GM18870 (cell line): ENCODE measurements at regions not wholly inside any gene's neighbourhood (a gene's known extent, or its start where the extent isn't known, plus 50 kb on each side); places are given as distances from the start of the nearest gene placed in this dataset.

Source experiments
- ATAC-seq: cut with Tn5 transposase; IDR thresholded peaks from one replicate; pipeline ENCODE4 v1.9.1; 2021; ENCODE audit warnings: moderate library complexity; ENCODE audit not compliant: unreplicated experiment

- ATAC-seq = no peak
Observed at GRCh38 chr9:87275047-87275725, 222.5 kb upstream of the DAPK1 start.

GRCh38 chr9:87276327-87276841 lies 221.3 kb upstream of the DAPK1 start:
- ATAC-seq = no peak

GRCh38 chr9:87276851-87277261 lies 220.8 kb upstream of the DAPK1 start:
- no peak for ATAC-seq

- no peak for ATAC-seq
Observed at GRCh38 chr9:87277346-87277745, 220.3 kb upstream of the DAPK1 start.

GRCh38 chr9:87278971-87279733 lies 218.5 kb upstream of the DAPK1 start:
- no peak for ATAC-seq

- ATAC-seq = no peak
Observed at GRCh38 chr9:87280421-87280820, 217.2 kb upstream of the DAPK1 start.

- no peak for ATAC-seq
Observed at GRCh38 chr9:87282538-87282937, 215.1 kb upstream of the DAPK1 start.

GRCh38 chr9:87283585-87283984 lies 214.1 kb upstream of the DAPK1 start:
- ATAC-seq = no peak

- ATAC-seq = no peak
Observed at GRCh38 chr9:87285183-87285850, 212.3 kb upstream of the DAPK1 start.

GRCh38 chr9:87286506-87286905 lies 211.2 kb upstream of the DAPK1 start:
- ATAC-seq = no peak

GRCh38 chr9:87290241-87291052 lies 207.2 kb upstream of the DAPK1 start:
- ATAC-seq = no peak

- no peak for ATAC-seq
Observed at GRCh38 chr9:87292449-87293191, 205.0 kb upstream of the DAPK1 start.

- ATAC-seq = no peak
Observed at GRCh38 chr9:87294126-87294525, 203.5 kb upstream of the DAPK1 start.

GRCh38 chr9:87300915-87301314 lies 196.8 kb upstream of the DAPK1 start:
- no peak for ATAC-seq

- no peak for ATAC-seq
Observed at GRCh38 chr9:87301371-87301770, 196.3 kb upstream of the DAPK1 start.

GRCh38 chr9:87305151-87305550 lies 192.5 kb upstream of the DAPK1 start:
- no peak for ATAC-seq

GRCh38 chr9:87306006-87306405 lies 191.7 kb upstream of the DAPK1 start:
- no peak for ATAC-seq

- no peak for ATAC-seq
Observed at GRCh38 chr9:87307848-87308247, 189.8 kb upstream of the DAPK1 start.

- no peak for ATAC-seq
Observed at GRCh38 chr9:87309236-87309635, 188.4 kb upstream of the DAPK1 start.

- no peak for ATAC-seq
Observed at GRCh38 chr9:87310827-87311523, 186.7 kb upstream of the DAPK1 start.
